ENCODE measurements at regions not wholly inside any gene's neighbourhood (a gene's known extent, or its start where the extent isn't known, plus 50 kb on each side); places are given as distances from the start of the nearest gene placed in this dataset.
"Not testable (repeated sequence)": the region's sequence is repeated elsewhere in the genome, so short reads cannot be mapped to it uniquely, and the experiment has no call there.

GRCh38 chr15:100769975-100770340 lies 109.7 kb upstream of the ALDH1A3 start:
- H3K4me1 ChIP-seq, result peaks cover 0 to 12% (median 0%) of the 10 kb centered on the region in 4 donors
- no peak for DNase-seq (ENCODE audit: low spot score in 2 of 2)
- no peak overlapping the region for H3K27ac ChIP-seq
- H3K36me3 ChIP-seq, result no peaks in the 10 kb centered on the region
- H3K9me3 ChIP-seq, result no peaks in the 10 kb centered on the region
- TF ChIP-seq POLR2A (IDR thresholded peaks at IDR 0.05) (no peak), EP300 (IDR thresholded peaks at IDR 0.05) (no peak), CTCF (IDR thresholded peaks at IDR 0.05) (no peak)
- no peaks in the 10 kb centered on the region for H3K27me3 ChIP-seq
- 74 to 78% methylated on average over 4 of the region's 4 CpGs for WGBS, 2 donors
- no peak overlapping the region for H3K4me3 ChIP-seq

- Histone ChIP-seq H3K9me3 (no peaks in the 10 kb centered on the region), H3K27me3 (no peaks in the 10 kb centered on the region), H3K36me3 (no peaks in the 10 kb centered on the region), H3K4me3 (no peak overlapping the region), H3K27ac (no peak overlapping the region), H3K4me1 (peaks cover 0 to 4% (median 0%) of the 10 kb centered on the region in 4 donors)
- DNase-seq (ENCODE audit: low spot score in 2 of 2), result no peak
- 72 to 79% methylated on average over 12 of the region's 12 CpGs for WGBS, 2 donors
- no peak for TF ChIP-seq POLR2A (IDR thresholded peaks at IDR 0.05)
- TF ChIP-seq EP300 (IDR thresholded peaks at IDR 0.05), result no peak
- no peak for TF ChIP-seq CTCF (IDR thresholded peaks at IDR 0.05)
Measured at GRCh38 chr15:100770661-100771584, 108.7 kb upstream of the ALDH1A3 start.

- Histone ChIP-seq H3K36me3 (no peaks in the 10 kb centered on the region), H3K4me3 (no peak overlapping the region), H3K27ac (no peak overlapping the region), H3K4me1 (no peaks in the 10 kb centered on the region), H3K9me3 (no peaks in the 10 kb centered on the region), H3K27me3 (no peaks in the 10 kb centered on the region)
- TF ChIP-seq EP300 (IDR thresholded peaks at IDR 0.05), result no peak
- no peak for TF ChIP-seq POLR2A (IDR thresholded peaks at IDR 0.05)
- no peak for TF ChIP-seq CTCF (IDR thresholded peaks at IDR 0.05)
- WGBS, 2 donors, result 59 to 71% methylated on average over 4 of the region's 4 CpGs
- DNase-seq (ENCODE audit: low spot score in 2 of 2), result no peak
Measured at GRCh38 chr15:100771746-100772145, 107.9 kb upstream of the ALDH1A3 start.

DNA sequence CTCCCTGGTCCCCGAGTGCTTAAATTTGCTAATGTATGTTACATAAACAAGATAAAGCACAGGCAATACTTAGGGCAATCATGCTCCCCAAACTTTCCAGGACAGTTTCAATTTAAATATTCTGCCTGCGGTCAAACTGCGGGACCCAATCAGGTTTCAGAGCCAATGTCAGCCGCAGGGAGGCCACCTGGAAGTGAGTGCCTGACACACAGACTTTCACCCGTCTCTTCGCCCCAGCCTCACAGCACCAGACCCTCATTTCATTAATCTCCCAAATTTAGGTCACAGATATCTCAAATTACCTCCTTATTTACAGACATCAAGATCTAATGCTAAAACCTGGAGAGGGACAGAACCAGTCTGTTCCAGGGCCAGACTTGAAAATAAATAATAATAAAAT lies 107.2 kb upstream of the ALDH1A3 start:
- no peaks in the 10 kb centered on the region for H3K9me3 ChIP-seq
- no peaks in the 10 kb centered on the region for H3K4me1 ChIP-seq
- H3K4me3 ChIP-seq, result no peak overlapping the region
- H3K27me3 ChIP-seq, result no peaks in the 10 kb centered on the region
- H3K27ac ChIP-seq, result no peak overlapping the region
- no peaks in the 10 kb centered on the region for H3K36me3 ChIP-seq
- TF ChIP-seq CTCF (IDR thresholded peaks at IDR 0.05) (no peak), EP300 (IDR thresholded peaks at IDR 0.05) (no peak), POLR2A (IDR thresholded peaks at IDR 0.05) (no peak)
- 89% methylated on average over 6 of the region's 6 CpGs for WGBS, 2 donors
- no peak for DNase-seq (ENCODE audit: low spot score in 2 of 2)

DNA sequence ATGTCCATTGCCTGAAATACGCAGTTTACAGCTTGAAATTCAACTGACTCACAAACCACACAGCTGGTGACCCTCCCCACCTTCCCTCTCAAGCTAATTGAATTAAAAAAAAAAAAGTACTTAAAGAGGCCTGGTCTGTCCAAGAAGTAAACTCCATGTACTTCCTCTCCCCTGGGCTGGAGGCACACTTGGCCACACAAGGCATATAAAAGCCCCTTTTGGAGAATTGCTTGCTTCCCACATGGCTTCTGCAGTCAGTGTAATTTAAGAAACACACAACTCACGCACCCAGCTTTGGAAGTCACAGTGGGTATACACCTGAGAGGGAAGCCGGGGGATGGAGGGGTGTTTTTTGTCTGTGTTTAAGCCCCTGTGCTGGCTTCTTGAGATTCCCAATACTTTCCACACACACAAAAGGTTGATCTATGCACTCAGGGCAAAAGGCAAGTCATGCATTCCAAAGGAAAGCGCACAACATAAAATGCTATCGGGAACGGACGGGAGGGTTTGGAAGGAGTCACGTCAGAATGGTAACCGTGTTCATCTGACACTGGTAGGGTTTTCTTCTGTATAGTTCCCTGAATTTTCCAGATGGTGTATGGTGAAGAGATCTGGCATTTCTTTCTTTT lies 106.6 kb upstream of the ALDH1A3 start:
- 51 to 66% methylated on average over 9 of the region's 9 CpGs for WGBS, 2 donors
- TF ChIP-seq POLR2A (IDR thresholded peaks at IDR 0.05) (no peak), CTCF (IDR thresholded peaks at IDR 0.05) (no peak), EP300 (IDR thresholded peaks at IDR 0.05) (no peak)
- Histone ChIP-seq H3K4me3 (no peak overlapping the region), H3K27ac (no peak overlapping the region), H3K36me3 (no peaks in the 10 kb centered on the region), H3K27me3 (no peaks in the 10 kb centered on the region), H3K9me3 (no peaks in the 10 kb centered on the region), H3K4me1 (no peaks in the 10 kb centered on the region)
- no peak for DNase-seq (ENCODE audit: low spot score in 2 of 2)

DNA sequence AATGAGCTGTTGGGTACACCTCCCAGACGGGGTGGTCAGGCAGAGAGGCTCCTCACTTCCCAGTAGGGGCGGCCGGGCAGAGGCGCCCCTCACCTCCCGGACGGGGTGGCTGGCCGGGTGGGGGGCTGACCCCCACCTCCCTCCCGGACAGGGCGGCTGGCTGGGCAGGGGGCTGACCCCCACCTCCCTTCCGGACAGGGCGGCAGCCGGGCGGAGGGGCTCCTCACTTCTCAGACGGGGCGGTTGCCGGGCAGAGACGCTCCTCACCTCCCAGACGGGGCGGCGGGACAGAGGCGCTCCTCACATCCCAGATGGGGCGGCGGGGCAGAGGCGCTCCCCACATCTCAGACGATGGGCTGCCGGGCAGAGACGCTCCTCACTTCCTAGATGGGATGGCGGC lies 105.6 kb upstream of the ALDH1A3 start:
- not testable (repeated sequence) for DNase-seq (ENCODE audit: low spot score in 2 of 2); H3K27me3 ChIP-seq

More for the DNA sequence above, 105.6 kb upstream of the ALDH1A3 start:
- not testable (repeated sequence) for H3K27ac ChIP-seq, H3K9me3 ChIP-seq, H3K36me3 ChIP-seq, H3K4me1 ChIP-seq, H3K4me3 ChIP-seq
- WGBS, 2 donors, result 90 to 98% methylated on average over 21 to 28 of the region's 28 CpGs
